SK-N-SH (cell line): ENCODE measurements at regions not wholly inside any gene's neighbourhood (a gene's known extent, or its start where the extent isn't known, plus 50 kb on each side); places are given as distances from the start of the nearest gene placed in this dataset.

Source experiments
- CTCF ChIP-seq: fragments of 200-600 bp; sonication (generic); IDR thresholded peaks from 2 replicates; pipeline ENCODE4 v1.6.1; 2017; ENCODE audit warnings: antibody characterized with exemption, mild to moderate bottlenecking, moderate library complexity
- GATA2 ChIP-seq: sonication (generic); formaldehyde crosslinking; IDR thresholded peaks from 2 replicates; pipeline ENCODE4 v1.5.0; 2020; ENCODE audit warnings: mild to moderate bottlenecking, missing genetic modification reagents
- MAX ChIP-seq: IDR thresholded peaks from 2 replicates; pipeline ENCODE4 v1.4.0; 2012; ENCODE audit warnings: low read depth
- MEF2A ChIP-seq: IDR thresholded peaks from 2 replicates; pipeline ENCODE4 v1.4.0; 2012; ENCODE audit warnings: low read depth, borderline replicate concordance
- RAD21 ChIP-seq: IDR thresholded peaks from 2 replicates; pipeline ENCODE4 v1.6.1; 2012; ENCODE audit warnings: mild to moderate bottlenecking, low read length
- TCF12 ChIP-seq: IDR thresholded peaks from 2 replicates; pipeline ENCODE4 v1.4.0; 2012

GRCh38 chr2:51258301-51258700 is 226.4 kb upstream of the NRXN1 start:
- no peak for TF ChIP-seq CTCF
- no peak for TF ChIP-seq MAX
- TF ChIP-seq TCF12 = no peak
- no peak for TF ChIP-seq RAD21
- TF ChIP-seq MEF2A = no peak
- no peak for TF ChIP-seq GATA2 (CRISPR knock-in tag)
